ENCODE measurements at regions not wholly inside any gene's neighbourhood (a gene's known extent, or its start where the extent isn't known, plus 50 kb on each side); places are given as distances from the start of the nearest gene placed in this dataset.

- no peak for DNase-seq
Observed at GRCh38 chr22:27492566-27493201, 308.9 kb downstream of the MN1 start.

DNA sequence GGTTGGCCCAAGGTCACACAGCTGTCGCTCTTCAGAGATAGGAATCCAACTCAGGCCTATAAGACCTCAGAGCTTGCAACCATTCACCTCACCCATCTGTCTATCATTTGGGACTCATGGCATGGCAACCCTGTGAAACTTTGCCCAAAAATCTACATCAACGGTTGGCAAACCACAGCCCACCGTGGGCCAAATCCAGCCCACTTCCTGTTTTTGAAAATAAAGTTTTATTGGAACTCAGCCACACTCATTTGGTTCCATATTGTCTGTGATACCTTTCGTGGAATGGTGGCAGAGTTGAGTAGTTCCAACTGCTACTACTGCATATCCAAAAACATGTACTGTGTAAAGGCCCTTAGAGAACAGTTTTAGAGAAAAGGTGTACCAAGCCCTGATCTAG, 307.8 kb downstream of the MN1 start:
- no peak for DNase-seq

DNA sequence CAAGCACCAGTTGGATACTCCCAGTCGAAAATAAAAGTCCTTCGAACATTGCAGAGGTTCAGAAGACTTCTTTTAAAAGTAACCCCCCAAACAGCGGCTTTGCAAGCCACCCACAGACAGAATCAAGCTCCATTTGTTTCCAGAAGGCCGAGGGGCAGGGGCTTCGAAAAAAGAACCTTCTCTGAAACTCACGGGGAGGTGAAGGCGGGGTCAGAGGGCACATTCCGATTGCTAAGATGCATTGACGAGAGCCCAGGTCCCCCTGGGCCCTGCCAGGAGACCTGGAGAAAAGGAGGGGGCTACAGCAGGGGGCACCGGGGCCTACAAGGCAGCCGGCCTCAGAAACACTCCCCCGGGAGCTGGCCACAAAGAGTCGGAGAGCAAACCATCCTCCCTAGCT, 306.8 kb downstream of the MN1 start:
- no peak for DNase-seq

DNA sequence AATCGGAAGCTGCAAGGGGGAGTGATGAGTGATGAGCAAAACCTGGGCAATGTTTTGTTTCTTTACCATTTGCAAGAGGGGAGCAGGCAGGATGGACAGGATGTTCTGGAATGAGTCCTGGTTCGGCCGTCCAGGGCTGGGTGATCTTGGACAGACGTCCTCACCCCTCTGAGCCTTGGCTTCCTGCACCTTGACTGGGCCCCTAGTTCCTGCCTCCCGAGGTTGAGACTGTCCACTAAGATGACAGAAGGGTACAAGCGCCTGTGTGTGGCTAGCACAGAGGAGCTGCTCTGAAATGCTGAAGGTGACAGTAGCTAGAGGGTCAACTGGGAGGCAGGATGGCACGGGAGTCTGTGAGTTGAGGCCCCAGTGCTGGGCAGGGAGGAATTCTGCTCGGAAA, 306.2 kb downstream of the MN1 start:
- no peak for DNase-seq

DNA sequence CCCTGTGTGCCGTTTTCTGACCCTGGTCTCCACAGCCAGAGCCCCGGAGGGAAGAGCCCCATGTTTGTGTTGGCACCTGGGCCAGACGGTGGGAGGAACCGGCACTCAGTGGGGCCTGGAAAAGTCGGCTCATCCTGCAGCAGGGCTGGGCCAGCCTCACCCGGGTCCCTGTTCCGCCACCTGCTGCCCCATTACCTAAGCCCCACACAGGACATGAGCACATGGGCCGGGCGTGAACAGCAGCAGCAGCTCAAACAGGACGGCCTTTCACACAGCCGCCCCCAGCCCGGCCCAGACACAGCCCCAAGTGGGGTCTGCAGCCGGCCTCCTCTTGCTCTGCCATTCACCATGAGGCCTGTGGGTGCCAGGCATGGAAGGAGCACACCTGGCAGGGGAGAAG, 302.4 kb downstream of the MN1 start:
- DNase-seq: no peak

DNA sequence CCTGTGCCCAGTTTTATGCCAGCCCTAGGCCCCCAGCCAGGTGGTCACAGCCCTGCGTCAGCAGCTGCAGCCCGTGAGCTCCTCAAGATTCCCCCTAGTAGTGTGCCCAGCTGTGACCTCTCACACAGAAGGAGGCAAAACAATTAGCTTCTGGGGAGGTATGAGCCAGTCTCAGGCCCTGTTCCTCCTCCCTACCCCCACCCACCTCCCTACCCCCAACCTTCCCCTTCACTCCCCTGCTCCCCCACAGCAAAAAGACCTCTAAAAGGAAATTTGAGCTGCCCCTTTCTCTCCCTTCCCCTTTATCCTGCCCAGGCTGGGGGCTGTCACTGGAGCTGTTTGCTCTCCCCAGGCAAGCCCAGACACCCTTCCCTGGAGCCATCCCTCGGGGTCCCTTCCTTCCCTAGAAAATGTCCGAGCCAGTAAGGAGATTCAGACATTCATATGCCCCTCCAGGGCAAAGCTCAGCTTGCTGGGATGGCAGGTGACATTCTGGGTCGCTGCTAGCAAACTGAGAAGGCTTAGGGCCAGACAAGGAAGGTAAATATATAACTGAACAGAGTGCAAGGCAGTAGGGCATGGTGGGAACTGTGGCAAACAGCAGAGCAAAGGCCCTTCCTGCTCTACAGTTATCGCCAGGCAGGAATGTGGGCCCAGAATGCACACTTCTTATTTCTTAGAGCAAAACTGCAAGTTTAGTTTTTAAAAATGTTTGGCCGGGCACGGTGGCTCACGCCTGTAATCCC, 300.2 kb downstream of the MN1 start:
- no peak for DNase-seq

GRCh38 chr22:27502327-27502726, 299.2 kb downstream of the MN1 start:
- no peak for DNase-seq

GRCh38 chr22:27504360-27505253, 296.9 kb downstream of the MN1 start:
- no peak for DNase-seq

GRCh38 chr22:27507111-27507611, 294.4 kb downstream of the MN1 start:
- no peak for DNase-seq

DNA sequence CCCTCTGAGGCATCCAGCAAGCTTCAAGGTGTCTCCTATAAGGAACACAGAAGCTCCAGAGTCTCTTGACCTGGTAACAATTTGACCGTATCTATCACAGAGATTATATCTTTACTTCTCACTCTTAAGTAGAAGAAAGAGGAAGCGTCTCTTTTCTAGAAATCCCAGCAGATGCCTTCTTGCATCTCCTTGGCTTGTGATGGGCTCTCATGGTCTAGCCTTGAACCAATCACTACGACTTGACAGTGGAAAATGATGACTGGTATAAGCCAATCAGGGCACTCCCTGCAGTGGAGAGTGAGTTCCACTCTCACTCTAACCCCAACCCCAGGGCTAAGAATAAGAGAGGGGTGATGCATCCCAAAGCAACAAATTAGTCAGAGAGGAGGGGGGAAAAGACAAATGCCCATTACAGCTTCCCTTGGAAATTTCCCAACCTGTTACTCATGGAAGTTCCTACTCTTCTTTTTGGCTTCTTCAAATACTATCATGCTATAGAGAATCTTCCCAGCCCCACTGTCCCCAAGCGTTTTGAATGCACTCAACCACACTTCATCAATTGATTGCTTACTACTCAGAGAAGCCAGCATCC, 293.5 kb downstream of the MN1 start:
- no peak for DNase-seq

DNA sequence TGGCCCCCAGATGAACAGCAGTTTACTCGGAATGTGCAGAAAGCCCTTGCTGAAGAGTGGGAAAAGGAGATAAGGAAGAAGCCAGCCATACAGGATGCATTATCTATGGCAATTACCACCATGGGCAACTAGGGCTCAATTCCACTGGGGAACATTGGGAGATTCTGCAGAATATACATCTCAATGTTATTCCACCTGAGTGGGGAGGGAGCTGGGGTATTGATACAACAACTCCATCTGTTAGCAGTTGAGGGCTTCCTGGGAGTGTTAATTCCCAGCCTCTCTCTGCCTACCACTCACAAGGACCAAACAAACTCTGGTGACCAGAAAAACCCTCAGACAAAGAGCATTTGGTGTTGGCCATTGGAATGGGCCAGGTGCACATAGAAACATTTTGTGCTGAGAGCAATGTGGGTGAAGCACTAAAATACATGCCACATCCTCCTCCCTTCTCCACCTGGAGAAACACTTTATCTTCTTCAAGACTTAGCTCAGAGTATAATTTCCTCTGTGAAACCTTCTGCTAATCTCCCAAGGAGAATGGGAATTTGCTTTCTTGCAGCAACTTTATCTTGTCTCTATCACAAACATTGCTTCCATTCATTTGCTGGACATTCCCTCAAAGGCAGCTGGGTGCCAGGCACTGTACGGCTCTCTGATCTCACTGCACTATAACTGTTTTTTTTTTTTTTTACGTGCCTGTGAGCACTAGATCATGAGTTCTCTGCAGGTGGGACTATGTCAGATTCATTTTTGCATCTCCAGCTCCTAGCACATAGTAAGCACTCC, 292.2 kb downstream of the MN1 start:
- DNase-seq: no peak

- no peak for DNase-seq
Observed at GRCh38 chr22:27510024-27510423, 291.5 kb downstream of the MN1 start.

GRCh38 chr22:27512283-27512761, 289.2 kb downstream of the MN1 start:
- DNase-seq: no peak

DNA sequence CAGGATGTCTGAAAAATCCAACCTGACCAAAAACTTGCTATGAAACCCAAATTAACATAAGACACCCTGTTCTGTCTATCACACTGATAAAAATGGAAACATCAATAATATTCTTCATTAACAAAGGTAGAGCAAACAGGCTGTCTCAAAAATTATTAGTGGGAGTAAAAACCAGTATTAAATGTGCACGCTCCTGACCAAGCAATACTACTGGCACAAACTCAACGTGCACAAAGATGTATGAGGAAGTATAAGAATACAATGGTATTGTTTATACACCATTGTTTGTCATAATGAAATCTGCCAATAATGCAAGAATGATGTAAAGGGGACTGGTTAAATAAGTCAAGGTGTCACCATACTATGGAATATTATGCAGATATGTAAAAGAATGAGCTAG, 288.5 kb downstream of the MN1 start:
- DNase-seq: no peak

- no peak for DNase-seq
Observed at GRCh38 chr22:27514601-27515523, 286.7 kb downstream of the MN1 start.

- DNase-seq: no peak
Observed at GRCh38 chr22:27517361-27518155, 284.0 kb downstream of the MN1 start.

GRCh38 chr22:27518531-27519340, 282.8 kb downstream of the MN1 start:
- DNase-seq: no peak

GRCh38 chr22:27523711-27524110, 277.8 kb downstream of the MN1 start:
- DNase-seq: no peak

GRCh38 chr22:27525711-27526110, 275.8 kb downstream of the MN1 start:
- no peak for DNase-seq
